Neural cell (in vitro differentiated cells): ENCODE measurements at regions not wholly inside any gene's neighbourhood (a gene's known extent, or its start where the extent isn't known, plus 50 kb on each side); places are given as distances from the start of the nearest gene placed in this dataset.

ENCODE experiments used
- H2AFZ ChIP-seq: fragments of 200-600, 300-800 bp; sonication (generic), shearing (Covaris generic); 2 replicates; pipeline ENCODE4 v1.6.0; 2014; ENCODE audit warnings: low read depth, mild to moderate bottlenecking, antibody characterized with exemption, low read length, moderate library complexity
- H3F3A ChIP-seq: fragments of 200-600 bp; shearing (Covaris generic); 2 replicates; pipeline ENCODE4 v1.6.1; 2016; ENCODE audit warnings: mild to moderate bottlenecking, moderate library complexity, mixed read lengths, antibody characterized with exemption, low read length; ENCODE audit not compliant: insufficient read depth, poor library complexity, severe bottlenecking
- H3K27ac ChIP-seq: fragments of 200-600, 300-800 bp; sonication (generic), shearing (Covaris generic); 2 replicates; pipeline ENCODE4 v1.5.1; 2014; ENCODE audit warnings: mild to moderate bottlenecking, low read length, moderate library complexity
- H3K27me3 ChIP-seq: fragments of 300-800, 200-600 bp; sonication (generic), shearing (Covaris generic); 2 replicates; pipeline ENCODE4 v1.6.0; 2014; ENCODE audit warnings: mild to moderate bottlenecking, low read depth, low read length, moderate library complexity; ENCODE audit not compliant: insufficient read depth
- H3K36me3 ChIP-seq: fragments of 300-800, 200-600 bp; sonication (generic), shearing (Covaris generic); 2 replicates; pipeline ENCODE4 v1.5.1; 2014; ENCODE audit warnings: mild to moderate bottlenecking, antibody characterized with exemption, low read length, moderate library complexity; ENCODE audit not compliant: insufficient read depth
- H3K4me2 ChIP-seq: fragments of 300-800, 200-600 bp; sonication (generic), shearing (Covaris generic); 2 replicates; pipeline ENCODE4 v1.6.0; 2014; ENCODE audit warnings: mild to moderate bottlenecking, low read length
- H3K4me3 ChIP-seq: fragments of 300-800, 200-600 bp; sonication (generic), shearing (Covaris generic); 2 replicates; pipeline ENCODE4 v1.5.1; 2014; ENCODE audit warnings: mild to moderate bottlenecking, low read length, moderate library complexity
- H3K79me2 ChIP-seq: fragments of 200-600 bp; shearing (Covaris generic); replicated peaks from 2 replicates; pipeline ENCODE4 v1.6.0; 2014; ENCODE audit warnings: mild to moderate bottlenecking, low read length, moderate library complexity; ENCODE audit not compliant: insufficient read depth
- H3K9ac ChIP-seq: fragments of 300-800, 200-600 bp; sonication (generic), shearing (Covaris generic); 2 replicates; pipeline ENCODE4 v1.6.1; 2016; ENCODE audit warnings: mild to moderate bottlenecking, low read length, mixed read lengths
- H3K9me2 ChIP-seq: fragments of 200-600 bp; shearing (Covaris generic); 2 replicates; pipeline ENCODE4 v1.6.1; 2016; ENCODE audit warnings: mild to moderate bottlenecking, low read length, mixed read lengths; ENCODE audit not compliant: insufficient read depth
- H3K9me3 ChIP-seq: fragments of 200-600, 300-800 bp; sonication (generic), shearing (Covaris generic); 2 replicates; pipeline ENCODE4 v1.6.1; 2016; ENCODE audit warnings: mild to moderate bottlenecking, mixed run types, low read length, moderate library complexity, mixed read lengths
- H4K20me1 ChIP-seq: fragments of 200-600 bp; shearing (Covaris generic); 2 replicates; pipeline ENCODE4 v1.6.1; 2016; ENCODE audit warnings: mild to moderate bottlenecking, mixed run types; ENCODE audit not compliant: insufficient read depth
- CTCF ChIP-seq: fragments of 450-650 bp; IDR thresholded peaks from 2 replicates; pipeline ENCODE4 v1.5.1; 2014; ENCODE audit warnings: antibody characterized with exemption, mild to moderate bottlenecking, moderate library complexity; ENCODE audit not compliant: poor library complexity, severe bottlenecking
- EP300 ChIP-seq: fragments of 450-650 bp; conservative IDR thresholded peaks from 2 replicates; pipeline ENCODE4 v1.6.1; 2014; ENCODE audit warnings: antibody characterized with exemption, mild to moderate bottlenecking, moderate library complexity; ENCODE audit not compliant: poor library complexity, severe bottlenecking
- EZH2 ChIP-seq: fragments of 200-600, 300-800 bp; shearing (Covaris generic), sonication (generic); IDR thresholded peaks from 2 replicates; pipeline ENCODE4 v1.6.1; 2014; ENCODE audit warnings: antibody characterized with exemption, low read length, borderline replicate concordance, mild to moderate bottlenecking; ENCODE audit not compliant: insufficient read depth, poor library complexity, severe bottlenecking
- MXI1 ChIP-seq: fragments of 450-650 bp; conservative IDR thresholded peaks from 2 replicates; pipeline ENCODE4 v1.6.1; 2014; ENCODE audit warnings: antibody characterized with exemption, mild to moderate bottlenecking; ENCODE audit not compliant: poor library complexity, severe bottlenecking
- POLR2AphosphoS5 ChIP-seq: IDR thresholded peaks from 2 replicates; pipeline ENCODE4 v1.6.1; 2012
- RAD21 ChIP-seq: fragments of 450-650 bp; conservative IDR thresholded peaks from 2 replicates; pipeline ENCODE4 v1.6.1; 2014; ENCODE audit warnings: antibody characterized with exemption, mild to moderate bottlenecking, moderate library complexity
- SMC3 ChIP-seq: fragments of 450-650 bp; conservative IDR thresholded peaks from 2 replicates; pipeline ENCODE4 v1.6.1; 2014; ENCODE audit warnings: antibody characterized with exemption, mild to moderate bottlenecking, moderate library complexity; ENCODE audit not compliant: poor library complexity
- TAF1 ChIP-seq: IDR thresholded peaks from 2 replicates; pipeline ENCODE4 v1.6.1; 2012; ENCODE audit warnings: low read depth
- TF ChIP-seq, protein P1 (sequence below): IDR thresholded peaks from 2 replicates; pipeline ENCODE4 v1.6.1; 2012; ENCODE audit warnings: borderline replicate concordance

DNA sequence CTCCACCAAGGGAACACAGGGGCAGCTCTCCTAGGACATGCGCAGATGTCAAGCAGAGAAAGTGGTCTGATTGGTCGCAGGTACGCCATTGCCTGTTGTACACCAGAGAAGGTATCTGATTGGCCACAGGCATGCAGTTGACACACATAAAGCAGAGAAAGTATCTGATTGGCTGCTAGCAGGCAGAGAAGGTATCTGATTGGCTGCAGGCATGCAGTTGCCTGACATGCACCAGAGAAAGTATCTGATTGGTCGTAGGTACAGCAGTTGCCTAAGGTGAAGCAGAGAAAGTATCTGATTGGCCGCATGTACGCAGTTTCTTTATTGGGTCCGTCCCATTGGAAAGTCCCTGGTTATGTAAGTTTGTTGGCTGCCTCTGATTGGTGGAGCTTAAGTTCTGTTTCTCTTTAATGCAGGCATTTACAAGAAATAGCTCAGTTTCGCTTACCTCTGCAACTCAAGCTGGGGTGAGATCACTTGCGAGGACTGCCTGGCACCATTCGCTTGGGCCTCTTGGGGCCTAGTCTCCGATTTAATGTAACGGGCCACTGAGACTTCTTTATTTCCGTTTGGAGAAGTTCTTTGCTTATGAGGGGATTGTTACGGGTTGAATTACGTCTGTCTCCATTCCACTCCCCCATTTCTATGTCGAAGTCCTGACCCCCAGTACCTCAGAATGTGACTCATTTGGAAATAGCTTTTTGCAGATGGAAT is 74.2 kb downstream of the SIK1 start:
- H3K79me2 ChIP-seq, result no peaks in the 10 kb centered on the region
- TF ChIP-seq RAD21 (no peak), EZH2 (no peak), MXI1 (no peak), TAF1 (no peak), SMC3 (no peak), CTCF (no peak), POLR2AphosphoS5 (no peak), EP300 (no peak)
- TF ChIP-seq, protein P1, sequence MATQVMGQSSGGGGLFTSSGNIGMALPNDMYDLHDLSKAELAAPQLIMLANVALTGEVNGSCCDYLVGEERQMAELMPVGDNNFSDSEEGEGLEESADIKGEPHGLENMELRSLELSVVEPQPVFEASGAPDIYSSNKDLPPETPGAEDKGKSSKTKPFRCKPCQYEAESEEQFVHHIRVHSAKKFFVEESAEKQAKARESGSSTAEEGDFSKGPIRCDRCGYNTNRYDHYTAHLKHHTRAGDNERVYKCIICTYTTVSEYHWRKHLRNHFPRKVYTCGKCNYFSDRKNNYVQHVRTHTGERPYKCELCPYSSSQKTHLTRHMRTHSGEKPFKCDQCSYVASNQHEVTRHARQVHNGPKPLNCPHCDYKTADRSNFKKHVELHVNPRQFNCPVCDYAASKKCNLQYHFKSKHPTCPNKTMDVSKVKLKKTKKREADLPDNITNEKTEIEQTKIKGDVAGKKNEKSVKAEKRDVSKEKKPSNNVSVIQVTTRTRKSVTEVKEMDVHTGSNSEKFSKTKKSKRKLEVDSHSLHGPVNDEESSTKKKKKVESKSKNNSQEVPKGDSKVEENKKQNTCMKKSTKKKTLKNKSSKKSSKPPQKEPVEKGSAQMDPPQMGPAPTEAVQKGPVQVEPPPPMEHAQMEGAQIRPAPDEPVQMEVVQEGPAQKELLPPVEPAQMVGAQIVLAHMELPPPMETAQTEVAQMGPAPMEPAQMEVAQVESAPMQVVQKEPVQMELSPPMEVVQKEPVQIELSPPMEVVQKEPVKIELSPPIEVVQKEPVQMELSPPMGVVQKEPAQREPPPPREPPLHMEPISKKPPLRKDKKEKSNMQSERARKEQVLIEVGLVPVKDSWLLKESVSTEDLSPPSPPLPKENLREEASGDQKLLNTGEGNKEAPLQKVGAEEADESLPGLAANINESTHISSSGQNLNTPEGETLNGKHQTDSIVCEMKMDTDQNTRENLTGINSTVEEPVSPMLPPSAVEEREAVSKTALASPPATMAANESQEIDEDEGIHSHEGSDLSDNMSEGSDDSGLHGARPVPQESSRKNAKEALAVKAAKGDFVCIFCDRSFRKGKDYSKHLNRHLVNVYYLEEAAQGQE, result no peak
- H3K27me3 ChIP-seq, result no peaks in the 10 kb centered on the region
- H3K9me2 ChIP-seq, result no peaks in the 10 kb centered on the region
- no peaks in the 10 kb centered on the region for H4K20me1 ChIP-seq
- no peaks in the 10 kb centered on the region for H3F3A ChIP-seq
- no peak overlapping the region for H3K9ac ChIP-seq
- H2AFZ ChIP-seq, result no peak overlapping the region
- no peak overlapping the region for H3K4me3 ChIP-seq
- no peaks in the 10 kb centered on the region for H3K36me3 ChIP-seq
- no peaks in the 10 kb centered on the region for H3K9me3 ChIP-seq
- H3K27ac ChIP-seq, result no peak overlapping the region
- no peak overlapping the region for H3K4me2 ChIP-seq

DNA sequence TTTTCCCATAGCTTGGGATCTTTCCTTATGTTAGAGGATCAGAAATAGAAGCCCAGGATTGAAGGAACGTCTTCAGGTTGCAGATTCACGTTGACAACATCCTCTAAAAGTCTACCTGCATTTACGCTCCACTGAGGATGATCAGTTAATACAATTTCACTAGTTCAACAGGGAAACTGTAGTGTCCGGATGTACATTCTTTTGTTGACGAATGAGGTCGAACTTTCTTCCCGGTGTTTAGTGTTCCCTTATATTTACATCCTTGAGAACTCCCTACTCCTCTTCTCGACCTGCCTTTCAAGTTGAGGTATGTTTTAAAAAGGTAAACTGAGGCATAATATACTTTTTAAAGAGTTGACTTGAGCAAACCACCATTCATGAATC is 74.8 kb downstream of the SIK1 start:
- Histone ChIP-seq H3K4me2 (no peak overlapping the region), H3K9ac (no peak overlapping the region), H3K9me3 (no peaks in the 10 kb centered on the region), H4K20me1 (no peaks in the 10 kb centered on the region), H3K79me2 (no peaks in the 10 kb centered on the region), H3K9me2 (no peaks in the 10 kb centered on the region), H3K36me3 (no peaks in the 10 kb centered on the region), H3K27ac (no peak overlapping the region), H3F3A (no peaks in the 10 kb centered on the region), H2AFZ (no peak overlapping the region), H3K27me3 (no peaks in the 10 kb centered on the region), H3K4me3 (no peak overlapping the region)
- no peak for TF ChIP-seq SMC3
- no peak for TF ChIP-seq CTCF
- no peak for TF ChIP-seq RAD21
- no peak for TF ChIP-seq EP300
- TF ChIP-seq, protein P1, result no peak
- TF ChIP-seq POLR2AphosphoS5, result no peak
- no peak for TF ChIP-seq MXI1
- no peak for TF ChIP-seq EZH2
- TF ChIP-seq TAF1, result no peak
